Mucosa of rectum (tissue), 2 donors: ENCODE measurements at regions not wholly inside any gene's neighbourhood (a gene's known extent, or its start where the extent isn't known, plus 50 kb on each side); places are given as distances from the start of the nearest gene placed in this dataset.

Experiments used
- H3K27ac ChIP-seq, 2 donors: one replicate each; pipeline ENCODE4 v1.7.0; 2013; ENCODE audit warnings: inconsistent platforms in 2 of 2, low read depth in 2 of 2, low read length in 2 of 2
- H3K27me3 ChIP-seq, 2 donors: one replicate each; pipeline ENCODE4 v1.7.0; 2013; ENCODE audit warnings: low read length in 2 of 2; ENCODE audit not compliant: control insufficient read depth in 2 of 2, insufficient read depth in 2 of 2
- H3K36me3 ChIP-seq, 2 donors: one replicate each; pipeline ENCODE4 v1.7.0; 2013; ENCODE audit warnings: low read length in 2 of 2; ENCODE audit not compliant: control insufficient read depth in 2 of 2, insufficient read depth in 2 of 2
- H3K4me1 ChIP-seq, 2 donors: one replicate each; pipeline ENCODE4 v1.7.0; 2013; ENCODE audit warnings: low read length in 2 of 2, mild to moderate bottlenecking in 1 of 2; ENCODE audit not compliant: control insufficient read depth in 2 of 2, insufficient read depth in 2 of 2
- H3K4me3 ChIP-seq, 2 donors: one replicate each; pipeline ENCODE4 v1.7.0; 2013; ENCODE audit warnings: low read length in 2 of 2
- H3K9ac ChIP-seq, 2 donors: one replicate each; pipeline ENCODE4 v1.7.0; 2013; ENCODE audit warnings: low read length in 2 of 2, low read depth in 1 of 2, mild to moderate bottlenecking in 1 of 2
- H3K9me3 ChIP-seq, 2 donors: one replicate each; pipeline ENCODE4 v1.7.0; 2013; ENCODE audit warnings: low read length in 2 of 2; ENCODE audit not compliant: control insufficient read depth in 2 of 2
- donor health status: healthy.
- donor health status: Normal muscosa, but diverticular disease.

DNA sequence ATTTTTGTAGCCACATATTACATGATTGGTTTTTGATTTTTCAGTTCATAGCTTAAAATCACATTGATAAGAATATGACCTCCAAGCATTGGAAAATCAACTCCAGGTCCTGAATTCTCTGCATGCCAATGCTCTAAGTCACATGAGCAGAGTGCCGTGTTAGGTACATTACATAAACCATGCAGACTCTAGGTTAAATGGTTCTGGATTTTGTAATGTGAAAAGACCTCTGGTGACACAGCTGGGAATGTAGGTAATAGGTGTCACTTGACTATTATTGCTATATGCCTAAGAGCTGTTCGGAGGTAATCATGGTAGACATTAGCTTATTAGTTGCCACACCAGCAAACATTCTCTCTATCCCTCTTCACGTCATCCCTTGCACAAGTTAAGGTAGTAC lies 231.1 kb upstream of the SALL1 start:
- Histone ChIP-seq H3K4me3 (no peak overlapping the region), H3K36me3 (no peaks in the 10 kb centered on the region), H3K9ac (no peak overlapping the region), H3K9me3 (no peaks in the 10 kb centered on the region), H3K4me1 (no peaks in the 10 kb centered on the region), H3K27ac (no peak overlapping the region), H3K27me3 (no peaks in the 10 kb centered on the region)

- H3K9ac ChIP-seq = no peak overlapping the region
- H3K9me3 ChIP-seq = no peaks in the 10 kb centered on the region
- no peaks in the 10 kb centered on the region for H3K4me1 ChIP-seq
- no peaks in the 10 kb centered on the region for H3K27me3 ChIP-seq
- no peak overlapping the region for H3K4me3 ChIP-seq
- H3K27ac ChIP-seq = no peak overlapping the region
- no peaks in the 10 kb centered on the region for H3K36me3 ChIP-seq
These were observed 225.0 kb upstream of the SALL1 start for GRCh38 chr16:51376080-51376479.

DNA sequence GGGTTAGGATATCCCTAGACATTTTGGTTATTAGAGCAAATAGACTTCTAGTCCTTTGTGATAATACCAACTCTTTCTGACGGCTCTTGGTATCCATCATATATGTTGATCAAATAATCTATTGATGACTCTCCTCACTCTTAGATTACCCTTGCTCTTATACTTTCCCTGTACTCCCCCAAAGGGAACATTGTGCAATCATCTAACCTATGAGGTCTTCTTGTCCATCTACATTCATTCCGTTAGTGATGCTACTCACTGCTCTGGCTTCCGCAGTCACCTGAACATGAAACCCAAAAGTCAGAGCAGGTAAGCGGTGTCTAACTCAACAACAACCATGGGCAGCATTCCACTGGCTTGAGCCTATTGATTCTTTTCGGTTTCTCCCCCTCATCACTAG lies 223.7 kb upstream of the SALL1 start:
- H3K9me3 ChIP-seq = no peaks in the 10 kb centered on the region
- H3K27ac ChIP-seq = no peak overlapping the region
- no peak overlapping the region for H3K4me3 ChIP-seq
- no peaks in the 10 kb centered on the region for H3K4me1 ChIP-seq
- H3K27me3 ChIP-seq = no peaks in the 10 kb centered on the region
- no peak overlapping the region for H3K9ac ChIP-seq
- H3K36me3 ChIP-seq = no peaks in the 10 kb centered on the region

GRCh38 chr16:51374346-51374745 lies 223.3 kb upstream of the SALL1 start:
- Histone ChIP-seq H3K27ac (no peak overlapping the region), H3K4me1 (no peaks in the 10 kb centered on the region), H3K9ac (no peak overlapping the region)

GRCh38 chr16:51365715-51366114 lies 214.6 kb upstream of the SALL1 start:
- H3K27me3 ChIP-seq = no peaks in the 10 kb centered on the region
- no peaks in the 10 kb centered on the region for H3K4me1 ChIP-seq
- H3K9ac ChIP-seq = no peak overlapping the region
- no peak overlapping the region for H3K27ac ChIP-seq
- H3K4me3 ChIP-seq = no peak overlapping the region
- no peaks in the 10 kb centered on the region for H3K36me3 ChIP-seq
- no peaks in the 10 kb centered on the region for H3K9me3 ChIP-seq

More at GRCh38 chr16:51374346-51374745, 223.3 kb upstream of the SALL1 start:
- Histone ChIP-seq H3K27me3 (no peaks in the 10 kb centered on the region), H3K4me3 (no peak overlapping the region), H3K9me3 (no peaks in the 10 kb centered on the region), H3K36me3 (no peaks in the 10 kb centered on the region)

DNA sequence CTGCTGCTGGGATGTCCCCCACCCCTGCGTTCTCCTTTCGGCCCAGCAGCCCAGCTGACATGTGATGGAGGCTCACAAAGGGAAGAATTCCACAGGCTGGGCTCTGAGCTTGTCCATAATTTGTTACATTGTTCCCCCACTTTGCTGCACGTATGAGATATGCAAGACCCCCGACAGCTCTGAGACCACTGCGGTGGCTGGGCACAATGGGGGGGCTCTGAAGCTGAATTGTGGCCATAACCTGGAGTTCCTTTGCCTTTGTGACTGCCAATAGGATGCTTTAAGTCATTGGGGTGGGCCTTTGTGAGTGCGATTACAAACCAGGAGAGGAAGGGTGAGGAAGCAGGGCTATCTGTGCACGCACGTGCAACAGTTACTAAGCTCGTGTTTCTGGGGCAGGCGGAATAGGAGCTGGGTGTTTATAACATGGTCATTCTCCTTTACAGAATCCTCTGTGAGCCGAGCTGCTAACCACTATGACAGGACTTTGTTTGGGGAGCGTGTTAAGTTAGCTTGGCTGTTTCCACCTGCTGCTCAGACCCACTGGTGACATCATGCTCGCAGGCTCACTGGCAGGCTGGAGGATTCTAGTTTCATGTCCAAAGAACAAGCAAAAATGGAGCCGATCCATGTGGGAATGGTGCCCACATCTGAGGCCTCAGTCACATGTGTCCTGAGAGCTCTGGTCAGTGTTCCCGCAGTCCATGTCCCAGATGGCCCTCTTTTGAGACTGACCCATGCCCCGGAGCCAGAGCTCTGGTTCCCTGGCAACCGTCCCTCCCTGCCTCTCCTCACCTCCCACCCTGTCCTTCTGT lies 208.3 kb upstream of the SALL1 start:
- Histone ChIP-seq H3K36me3 (no peaks in the 10 kb centered on the region), H3K27ac (no peak overlapping the region), H3K9ac (no peak overlapping the region), H3K4me1 (no peaks in the 10 kb centered on the region), H3K9me3 (no peaks in the 10 kb centered on the region), H3K27me3 (no peaks in the 10 kb centered on the region), H3K4me3 (no peak overlapping the region)

GRCh38 chr16:51357839-51358238 lies 206.8 kb upstream of the SALL1 start:
- H3K36me3 ChIP-seq = no peaks in the 10 kb centered on the region
- no peaks in the 10 kb centered on the region for H3K4me1 ChIP-seq
- no peak overlapping the region for H3K27ac ChIP-seq
- no peaks in the 10 kb centered on the region for H3K27me3 ChIP-seq
- H3K9me3 ChIP-seq = no peaks in the 10 kb centered on the region
- H3K4me3 ChIP-seq = no peak overlapping the region
- no peak overlapping the region for H3K9ac ChIP-seq

GRCh38 chr16:51355875-51356274 lies 204.8 kb upstream of the SALL1 start:
- no peaks in the 10 kb centered on the region for H3K27me3 ChIP-seq
- H3K4me1 ChIP-seq = no peaks in the 10 kb centered on the region
- no peaks in the 10 kb centered on the region for H3K36me3 ChIP-seq
- no peak overlapping the region for H3K9ac ChIP-seq
- no peak overlapping the region for H3K27ac ChIP-seq
- no peak overlapping the region for H3K4me3 ChIP-seq
- no peaks in the 10 kb centered on the region for H3K9me3 ChIP-seq

DNA sequence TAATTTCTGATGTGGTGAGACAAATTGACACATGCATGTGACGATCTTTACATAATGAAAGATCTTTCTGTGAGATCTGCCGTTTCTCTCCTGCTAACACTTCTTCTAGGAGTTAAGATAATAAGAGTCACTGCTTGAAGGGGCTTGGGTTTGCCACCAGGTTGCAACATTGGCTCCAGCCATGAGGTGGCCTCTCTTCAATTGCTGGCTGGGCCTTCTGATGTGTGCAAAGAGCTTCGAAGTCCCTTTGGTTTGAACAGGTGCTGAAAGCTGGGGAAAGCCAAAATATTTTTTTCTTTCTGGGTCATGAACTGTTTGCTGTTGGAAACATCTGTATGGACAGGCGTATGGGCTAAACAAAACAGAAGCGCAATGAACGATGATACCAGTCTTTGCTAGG lies 204.1 kb upstream of the SALL1 start:
- Histone ChIP-seq H3K4me3 (no peak overlapping the region), H3K27me3 (no peaks in the 10 kb centered on the region), H3K9ac (no peak overlapping the region), H3K4me1 (no peaks in the 10 kb centered on the region), H3K36me3 (no peaks in the 10 kb centered on the region), H3K27ac (no peak overlapping the region), H3K9me3 (no peaks in the 10 kb centered on the region)

DNA sequence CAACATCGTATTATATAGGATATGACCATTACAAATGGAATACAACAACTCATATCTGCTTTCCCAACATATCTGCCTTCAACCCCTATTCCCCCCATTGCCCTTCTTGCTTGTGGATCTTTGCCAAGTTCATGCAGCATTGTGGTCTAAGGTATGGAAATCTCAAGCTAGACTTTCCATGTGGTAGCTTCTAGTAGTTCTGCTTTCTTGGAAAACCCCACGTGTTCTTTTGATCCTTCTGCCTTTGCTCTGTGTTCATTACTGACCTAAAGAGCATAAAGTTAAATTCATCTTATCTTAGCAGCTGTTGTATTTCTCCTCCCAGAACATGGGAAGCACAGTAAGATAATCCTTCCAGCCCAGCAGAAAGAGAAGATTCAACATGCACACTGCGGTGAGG lies 202.0 kb upstream of the SALL1 start:
- no peak overlapping the region for H3K9ac ChIP-seq
- H3K9me3 ChIP-seq = no peaks in the 10 kb centered on the region
- no peaks in the 10 kb centered on the region for H3K36me3 ChIP-seq
- H3K27ac ChIP-seq = no peak overlapping the region
- no peak overlapping the region for H3K4me3 ChIP-seq
- no peaks in the 10 kb centered on the region for H3K27me3 ChIP-seq
- no peaks in the 10 kb centered on the region for H3K4me1 ChIP-seq
